HepG2 (cell line): ENCODE measurements at regions not wholly inside any gene's neighbourhood (a gene's known extent, or its start where the extent isn't known, plus 50 kb on each side); places are given as distances from the start of the nearest gene placed in this dataset.

Experiments
- ATAC-seq: fragments of 200-7000 bp; cut with Tn5 transposase; 3 replicates; pipeline ENCODE4 v1.9.1; 2020; ENCODE audit warnings: mild to moderate bottlenecking, moderate library complexity
- BruUV-seq: library from RNA; stranded (reverse); fragments of 400-500 nt; replicated peaks from 2 replicates; lab custom pipeline; 2021; lab: Mats Ljungman, UMichigan
- CTCF ChIA-PET: fragments of 300-600 bp; formaldehyde crosslinking; extraction: SDS; loops from one replicate; lab custom pipeline; 2021; ENCODE audit warnings: low total read pairs, inconsistent platforms, low intra/inter-chr PET ratio; lab: Yijun Ruan, JAX
- POLR2A ChIA-PET: fragments of 350-600 bp; sonication (Branson Sonifier 250); formaldehyde crosslinking; loops from one replicate; lab custom pipeline; 2020; ENCODE audit warnings: antibody characterized with exemption, inconsistent platforms; lab: Yijun Ruan, JAX
- DNase-seq: peaks from one replicate; pipeline ENCODE4 v3.0.0-alpha.2; 2015; ENCODE audit warnings: low spot score
- FAIRE-seq: peaks from 3 replicates; lab custom pipeline; 2011; peaks lifted over from hg19 to GRCh38; lab: Jason Lieb, UNC
- H2AFZ ChIP-seq: one replicate; pipeline ENCODE4 v1.6.1; 2011; ENCODE audit warnings: low read length, inconsistent platforms
- H3K27ac ChIP-seq: fragments of 300-600 bp; 3 replicates; pipeline ENCODE4 v1.8.0; 2011; ENCODE audit warnings: mixed run types, mild to moderate bottlenecking, mixed read lengths, low read length, inconsistent platforms; ENCODE audit not compliant: insufficient read depth; ENCODE audit errors: extremely low read length
- H3K27me3 ChIP-seq, 2 experiments: fragments of 200-600 bp in 1 of 2; 2 replicates in 1 of 2; 3 replicates in 1 of 2; pipeline versions ENCODE4 v1.6.0 to v1.8.0; 2011; ENCODE audit warnings: low read length in 2 of 2, mild to moderate bottlenecking in 2 of 2, moderate library complexity in 2 of 2, inconsistent platforms in 1 of 2; ENCODE audit not compliant: insufficient read depth in 2 of 2, control insufficient read depth in 1 of 2
- H3K36me3 ChIP-seq, 2 experiments: fragments of 200-600 bp in 1 of 2; replicated peaks in 1 of 2; 2 replicates in 1 of 2; 3 replicates in 1 of 2; pipeline versions ENCODE4 v1.5.1 to v1.8.0; 2011; ENCODE audit warnings: low read length in 2 of 2, inconsistent platforms in 1 of 2; ENCODE audit not compliant: insufficient read depth in 2 of 2, control insufficient read depth in 1 of 2
- H3K4me1 ChIP-seq: 2 replicates; pipeline ENCODE4 v1.5.1; 2012; ENCODE audit warnings: low read length, inconsistent platforms; ENCODE audit not compliant: insufficient read depth
- H3K4me2 ChIP-seq: 2 replicates; pipeline ENCODE4 v1.6.0; 2011; ENCODE audit warnings: low read depth, low read length, inconsistent platforms
- H3K4me3 ChIP-seq, 3 experiments: fragments of 200-600 bp in 1 of 3; sonication (generic), shearing (Covaris generic) in 1 of 3; replicated peaks in 1 of 3; 2 replicates each; pipeline ENCODE4 v1.5.1; 2011 to 2016; ENCODE audit warnings: low read length in 3 of 3, inconsistent platforms in 2 of 3, low read depth in 2 of 3, mild to moderate bottlenecking in 2 of 3, control low read depth in 1 of 3, mixed read lengths in 1 of 3; ENCODE audit not compliant: insufficient read depth in 1 of 3
- H3K79me2 ChIP-seq: one replicate; pipeline ENCODE4 v1.6.1; 2011; ENCODE audit warnings: low read length, inconsistent platforms; ENCODE audit not compliant: insufficient read depth
- H3K9ac ChIP-seq: 2 replicates; pipeline ENCODE4 v1.6.0; 2011; ENCODE audit warnings: mild to moderate bottlenecking, low read depth, low read length, inconsistent platforms; ENCODE audit not compliant: insufficient read depth
- H3K9me3 ChIP-seq: 2 replicates; pipeline ENCODE4 v1.5.1; 2012; ENCODE audit warnings: mild to moderate bottlenecking, low read length
- H4K20me1 ChIP-seq: 2 replicates; pipeline ENCODE4 v1.6.0; 2011; ENCODE audit warnings: inconsistent platforms, mild to moderate bottlenecking, low read length, moderate library complexity; ENCODE audit not compliant: insufficient read depth
- CBX2 ChIP-seq, 2 experiments: fragments of 200-600 bp in 1 of 2; sonication (generic); formaldehyde crosslinking in 1 of 2; IDR thresholded peaks; 2 replicates each; pipeline versions ENCODE4 v1.7.0 to v1.8.1; 2018 to 2022; ENCODE audit warnings: low read depth in 2 of 2, low read length in 1 of 2, mild to moderate bottlenecking in 1 of 2, missing genetic modification reagents in 1 of 2
- GPN1 ChIP-seq: sonication (generic); formaldehyde crosslinking; IDR thresholded peaks from 2 replicates; pipeline ENCODE4 v1.5.1; 2020; ENCODE audit warnings: missing genetic modification reagents, borderline replicate concordance
- KDM3A ChIP-seq: IDR thresholded peaks from 2 replicates; pipeline ENCODE4 v1.6.1; 2018; ENCODE audit warnings: low read depth, missing compliant biosample characterization
- MAFF ChIP-seq: IDR thresholded peaks from 2 replicates; pipeline ENCODE4 v1.6.1; 2011; ENCODE audit warnings: low read depth, low read length, improper control_type of control experiment
- MAFK ChIP-seq, 2 experiments: IDR thresholded peaks in 1 of 2; conservative IDR thresholded peaks in 1 of 2; 2 replicates each; pipeline ENCODE4 v1.6.1; 2011; ENCODE audit warnings: improper control_type of control experiment in 2 of 2, low read length in 2 of 2
- MTF2 ChIP-seq: sonication (generic); formaldehyde crosslinking; IDR thresholded peaks from 2 replicates; pipeline ENCODE4 v1.5.0; 2020; ENCODE audit warnings: missing genetic modification reagents, borderline replicate concordance
- NBN ChIP-seq: fragments of 450-650 bp; conservative IDR thresholded peaks from 2 replicates; pipeline ENCODE4 v1.6.1; 2017
- PAX8 ChIP-seq: sonication (generic); formaldehyde crosslinking; IDR thresholded peaks from 2 replicates; pipeline ENCODE4 v1.8.0; 2022; ENCODE audit warnings: mild to moderate bottlenecking, missing genetic modification reagents, borderline replicate concordance
- POLR2AphosphoS2 ChIP-seq: IDR thresholded peaks from 2 replicates; pipeline ENCODE4 v1.6.1; 2011; ENCODE audit warnings: low read depth, low read length, improper control_type of control experiment
- RBM22 ChIP-seq: fragments of 200-400 bp; formaldehyde crosslinking; optimal IDR thresholded peaks from 2 replicates; pipeline ENCODE3; 2017; ENCODE audit warnings: mild to moderate bottlenecking, low read length, moderate library complexity
- XRCC5 ChIP-seq: fragments of 200-400 bp; formaldehyde crosslinking; optimal IDR thresholded peaks from 2 replicates; pipeline ENCODE3; 2017; ENCODE audit warnings: mild to moderate bottlenecking, low read length
- ZNF354B ChIP-seq: sonication (generic); formaldehyde crosslinking; IDR thresholded peaks from 2 replicates; pipeline ENCODE4 v1.8.0; 2022; ENCODE audit warnings: mild to moderate bottlenecking, missing genetic modification reagents
- ZNF557 ChIP-seq: sonication (generic); formaldehyde crosslinking; IDR thresholded peaks from 2 replicates; pipeline ENCODE4 v1.4.0; 2020; ENCODE audit warnings: missing genetic modification reagents
- ZNF652 ChIP-seq: IDR thresholded peaks from 2 replicates; pipeline ENCODE4 v1.6.1; 2016; ENCODE audit warnings: low read depth, borderline replicate concordance
- ZSCAN22 ChIP-seq: sonication (generic); formaldehyde crosslinking; IDR thresholded peaks from 2 replicates; pipeline ENCODE4 v1.4.0; 2020; ENCODE audit warnings: mild to moderate bottlenecking, missing genetic modification reagents
- ZUFSP ChIP-seq: sonication (generic); formaldehyde crosslinking; IDR thresholded peaks from 2 replicates; pipeline ENCODE4 v1.9.0; 2021; ENCODE audit warnings: missing genetic modification reagents, mild to moderate bottlenecking, borderline replicate concordance
- WGBS: methylation state at CpG from one replicate; pipeline ENCODE4 v1.1.6; 2017; ENCODE audit warnings: low lambda C conversion rate; 5-methylcytosine and 5-hydroxymethylcytosine counted together
- in situ Hi-C: cut with HindIII; loops from 2 replicates; pipeline ENCODE4 v1.10.0; 2017; ENCODE audit warnings: low pct_unique_long_range_greater_than_20kb; ENCODE audit not compliant: extremely low pct_ligation_motif_present
- intact Hi-C: fragments of 100-400 bp; cut with micrococcal nuclease; formaldehyde crosslinking; loops from one replicate; pipeline ENCODE4 v1.10.0; 2022; ENCODE audit not compliant: unreplicated experiment
- TF ChIP-seq, protein P1 (sequence below): sonication (generic); formaldehyde crosslinking; IDR thresholded peaks from 2 replicates; pipeline ENCODE4 v1.4.0; 2020; ENCODE audit warnings: missing genetic modification reagents, borderline replicate concordance

- no peak overlapping the region for H3K4me2 ChIP-seq
- CTCF ChIA-PET: no interaction called here
- no peak overlapping the region for H2AFZ ChIP-seq
- DNase-seq: no peak
- H3K4me3 ChIP-seq: no peak overlapping the region
- no peak for ATAC-seq
- no peaks in the 10 kb centered on the region for H3K4me1 ChIP-seq
- H4K20me1 ChIP-seq: no peaks in the 10 kb centered on the region
- 0% methylated on average over 1 of the region's 3 CpGs for WGBS
- H3K9ac ChIP-seq: no peak overlapping the region
- in situ Hi-C loops: no loop called here
- no peak for FAIRE-seq
- peak; percentile 75 to 79 for TF ChIP-seq MAFK (conservative IDR thresholded peaks at IDR 0.05 in 1 of 2, IDR thresholded peaks at IDR 0.05 in 1 of 2; ENCODE audit: low read length in 2 of 2)
- TF ChIP-seq GPN1 (CRISPR knock-in tag): no peak
- peak; percentile 69 for TF ChIP-seq MAFF
- no peaks in the 10 kb centered on the region for H3K79me2 ChIP-seq
- BruUV-seq: no TSS peak
- no peaks in the 10 kb centered on the region for H3K27me3 ChIP-seq
- intact Hi-C loops: no loop called here
- POLR2A ChIA-PET: no interaction called here
- no peak overlapping the region for H3K27ac ChIP-seq
- H3K9me3 ChIP-seq: no peaks in the 10 kb centered on the region
- H3K36me3 ChIP-seq: no peaks in the 10 kb centered on the region
Observed at GRCh38 chr5:54894957-54895815, 90.2 kb downstream of the ESM1 start.

- Histone ChIP-seq H3K4me3 (no peak overlapping the region), H3K27ac (no peak overlapping the region), H4K20me1 (no peaks in the 10 kb centered on the region), H3K4me2 (no peak overlapping the region), H2AFZ (no peak overlapping the region), H3K4me1 (no peaks in the 10 kb centered on the region), H3K79me2 (no peaks in the 10 kb centered on the region), H3K9ac (no peak overlapping the region), H3K36me3 (no peaks in the 10 kb centered on the region), H3K27me3 (peaks cover 1 to 13% of the 10 kb centered on the region in 2 experiments; a peak in 3 of 5 replicates), H3K9me3 (no peaks in the 10 kb centered on the region)
- DNase-seq (no peak), FAIRE-seq (no peak), ATAC-seq (no peak)
- BruUV-seq: no TSS peak
- WGBS: 0% methylated on average over 1 of the region's 1 CpG
- ChIA-PET POLR2A (no interaction called here), CTCF (no interaction called here)
- intact Hi-C loops: no loop called here
- in situ Hi-C loops: no loop called here
- no peak for TF ChIP-seq PAX8 (CRISPR knock-in tag)
- no peak for TF ChIP-seq NBN
- TF ChIP-seq KDM3A (CRISPR knock-in tag): no peak
- TF ChIP-seq POLR2AphosphoS2: no peak
- TF ChIP-seq CBX2 (IDR thresholded peaks at IDR 0.05; ENCODE audit: low read depth, low read length): no peak
- no peak for TF ChIP-seq CBX2 (CRISPR knock-in tag; IDR thresholded peaks at IDR 0.05; ENCODE audit: low read depth)
- no peak for TF ChIP-seq RBM22
- TF ChIP-seq ZSCAN22 (CRISPR knock-in tag): no peak
- no peak for TF ChIP-seq XRCC5
- no peak for TF ChIP-seq ZUFSP
- no peak for TF ChIP-seq ZNF354B
- no peak for TF ChIP-seq ZNF652 (CRISPR knock-in tag)
- TF ChIP-seq MTF2 (CRISPR knock-in tag): no peak
- TF ChIP-seq, protein P1, sequence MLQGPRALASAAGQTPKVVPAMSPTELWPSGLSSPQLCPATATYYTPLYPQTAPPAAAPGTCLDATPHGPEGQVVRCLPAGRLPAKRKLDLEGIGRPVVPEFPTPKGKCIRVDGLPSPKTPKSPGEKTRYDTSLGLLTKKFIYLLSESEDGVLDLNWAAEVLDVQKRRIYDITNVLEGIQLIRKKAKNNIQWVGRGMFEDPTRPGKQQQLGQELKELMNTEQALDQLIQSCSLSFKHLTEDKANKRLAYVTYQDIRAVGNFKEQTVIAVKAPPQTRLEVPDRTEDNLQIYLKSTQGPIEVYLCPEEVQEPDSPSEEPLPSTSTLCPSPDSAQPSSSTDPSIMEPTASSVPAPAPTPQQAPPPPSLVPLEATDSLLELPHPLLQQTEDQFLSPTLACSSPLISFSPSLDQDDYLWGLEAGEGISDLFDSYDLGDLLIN: no peak
- TF ChIP-seq ZNF557 (CRISPR knock-in tag): no peak
Observed at GRCh38 chr5:54889826-54890225, 95.6 kb downstream of the ESM1 start.
